DOHH2 (cell line): ENCODE measurements at regions not wholly inside any gene's neighbourhood (a gene's known extent, or its start where the extent isn't known, plus 50 kb on each side); places are given as distances from the start of the nearest gene placed in this dataset.

ENCODE experiments used
- EZH2phosphoT487 ChIP-seq: fragments of 200-600 bp; sonication (generic); IDR thresholded peaks from 2 replicates; pipeline ENCODE4 v1.6.1; 2017; ENCODE audit warnings: borderline replicate concordance, mild to moderate bottlenecking, antibody characterized with exemption, low read length, moderate library complexity, mixed read lengths
- TF ChIP-seq, protein P1 (sequence below): fragments of 200-600 bp; sonication (generic); IDR thresholded peaks from one replicate; pipeline ENCODE4 v1.5.1; 2014; ENCODE audit warnings: antibody characterized with exemption, mild to moderate bottlenecking, low read depth, low read length; ENCODE audit not compliant: poor library complexity, severe bottlenecking

DNA sequence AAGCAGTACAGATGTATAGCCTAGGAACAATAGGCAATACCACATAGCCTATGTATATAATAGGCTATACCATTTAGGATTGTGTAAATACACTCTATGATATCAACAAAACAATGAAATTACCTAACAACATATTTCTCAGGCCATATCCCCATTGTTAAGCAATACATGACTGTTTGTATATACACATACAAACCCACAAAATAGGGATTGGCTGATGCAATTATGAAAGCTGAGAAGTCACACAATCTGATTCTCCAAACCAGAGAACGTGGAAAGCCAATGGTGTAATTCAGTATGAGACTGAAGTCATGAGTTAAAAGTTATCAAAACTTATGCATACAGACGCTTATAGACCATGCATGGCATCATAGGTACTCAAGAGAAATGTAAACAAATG lies 700.1 kb upstream of the RAG2 start:
- TF ChIP-seq, protein P1, sequence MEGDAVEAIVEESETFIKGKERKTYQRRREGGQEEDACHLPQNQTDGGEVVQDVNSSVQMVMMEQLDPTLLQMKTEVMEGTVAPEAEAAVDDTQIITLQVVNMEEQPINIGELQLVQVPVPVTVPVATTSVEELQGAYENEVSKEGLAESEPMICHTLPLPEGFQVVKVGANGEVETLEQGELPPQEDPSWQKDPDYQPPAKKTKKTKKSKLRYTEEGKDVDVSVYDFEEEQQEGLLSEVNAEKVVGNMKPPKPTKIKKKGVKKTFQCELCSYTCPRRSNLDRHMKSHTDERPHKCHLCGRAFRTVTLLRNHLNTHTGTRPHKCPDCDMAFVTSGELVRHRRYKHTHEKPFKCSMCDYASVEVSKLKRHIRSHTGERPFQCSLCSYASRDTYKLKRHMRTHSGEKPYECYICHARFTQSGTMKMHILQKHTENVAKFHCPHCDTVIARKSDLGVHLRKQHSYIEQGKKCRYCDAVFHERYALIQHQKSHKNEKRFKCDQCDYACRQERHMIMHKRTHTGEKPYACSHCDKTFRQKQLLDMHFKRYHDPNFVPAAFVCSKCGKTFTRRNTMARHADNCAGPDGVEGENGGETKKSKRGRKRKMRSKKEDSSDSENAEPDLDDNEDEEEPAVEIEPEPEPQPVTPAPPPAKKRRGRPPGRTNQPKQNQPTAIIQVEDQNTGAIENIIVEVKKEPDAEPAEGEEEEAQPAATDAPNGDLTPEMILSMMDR, result no peak
- TF ChIP-seq EZH2phosphoT487, result no peak
